Left lung (tissue), 4 donors: ENCODE measurements at regions not wholly inside any gene's neighbourhood (a gene's known extent, or its start where the extent isn't known, plus 50 kb on each side); places are given as distances from the start of the nearest gene placed in this dataset.

Source experiments
- ATAC-seq: fragments of 200-7000 bp; cut with Tn5 transposase; one replicate; pipeline ENCODE4 v1.9.1; 2020; ENCODE audit warnings: moderate library complexity
- DNase-seq, 4 donors: peaks; one replicate each; pipeline ENCODE4 v3.0.0-alpha.2; 2013 to 2020
- H3K27ac ChIP-seq, 2 donors: fragments of 200-600 bp; sonication (generic) in 1 of 2; one replicate each; pipeline versions ENCODE4 v1.5.0 to v1.8.0; 2020 to 2021
- H3K27me3 ChIP-seq, 2 donors: fragments of 200-600 bp; sonication (generic) in 1 of 2; one replicate each; pipeline versions ENCODE4 v1.5.0 to v1.8.0; 2020 to 2021
- H3K36me3 ChIP-seq, 2 donors: fragments of 200-600 bp; sonication (generic) in 1 of 2; one replicate each; pipeline versions ENCODE4 v1.5.0 to v1.8.0; 2020 to 2021
- H3K4me1 ChIP-seq, 2 donors: fragments of 200-600 bp; one replicate each; pipeline ENCODE4 v1.8.0; 2021
- H3K4me3 ChIP-seq, 2 donors: fragments of 200-600 bp; sonication (generic) in 1 of 2; one replicate each; pipeline versions ENCODE4 v1.5.0 to v1.8.0; 2020 to 2021; ENCODE audit warnings: mild to moderate bottlenecking in 1 of 2
- H3K9me3 ChIP-seq, 2 donors: fragments of 200-600 bp; sonication (generic) in 1 of 2; one replicate each; pipeline versions ENCODE4 v1.5.0 to v1.8.0; 2020 to 2021
- CTCF ChIP-seq, 2 donors: fragments of 200-600 bp; sonication (generic) in 1 of 2; IDR thresholded peaks; one replicate each; pipeline versions ENCODE4 v1.5.0 to v1.8.0; 2021; ENCODE audit warnings: antibody characterized with exemption in 2 of 2
- intact Hi-C, 2 donors: fragments of 100-400 bp; cut with DNase I; formaldehyde crosslinking; loops; one replicate each; pipeline versions ENCODE4 v1.11.2 to v1.14.2; 2022
- donor health status: DM: no; HTN: yes; CAD: no.
- donor health status: DM: no; HTN: no; CAD: no.

GRCh38 chr13:47241446-47241845, 344.6 kb upstream of the HTR2A start:
- Histone ChIP-seq H3K4me3 (no peak overlapping the region), H3K36me3 (no peaks in the 10 kb centered on the region), H3K4me1 (no peaks in the 10 kb centered on the region), H3K27me3 (no peaks in the 10 kb centered on the region), H3K27ac (no peak overlapping the region), H3K9me3 (no peaks in the 10 kb centered on the region)
- ATAC-seq (no peak), DNase-seq (no peak)
- TF ChIP-seq CTCF (IDR thresholded peaks at IDR 0.05): no peak
- intact Hi-C loops: no loop called here

GRCh38 chr13:47239025-47239424, 342.2 kb upstream of the HTR2A start:
- H3K4me3 ChIP-seq: no peak overlapping the region
- no peaks in the 10 kb centered on the region for H3K36me3 ChIP-seq
- ATAC-seq (no peak), DNase-seq (no peak)
- no peaks in the 10 kb centered on the region for H3K9me3 ChIP-seq
- no peaks in the 10 kb centered on the region for H3K27me3 ChIP-seq
- intact Hi-C loops: no loop called here
- H3K4me1 ChIP-seq: no peaks in the 10 kb centered on the region
- H3K27ac ChIP-seq: no peak overlapping the region
- no peak for TF ChIP-seq CTCF (IDR thresholded peaks at IDR 0.05)

- Histone ChIP-seq H3K27ac (no peak overlapping the region), H3K4me3 (no peak overlapping the region), H3K9me3 (peaks cover 0 to under 1% of the 10 kb centered on the region in 2 donors), H3K36me3 (no peaks in the 10 kb centered on the region), H3K27me3 (no peaks in the 10 kb centered on the region), H3K4me1 (no peaks in the 10 kb centered on the region)
- DNase-seq (peak in 2 of 4 donors; percentile 14 to 20), ATAC-seq (no peak)
- intact Hi-C loops: no loop called here
- no peak for TF ChIP-seq CTCF (IDR thresholded peaks at IDR 0.05)
These were observed 340.7 kb upstream of the HTR2A start for GRCh38 chr13:47237571-47237970.

GRCh38 chr13:47233734-47234133, 336.9 kb upstream of the HTR2A start:
- Histone ChIP-seq H3K4me3 (no peak overlapping the region), H3K9me3 (peaks cover 0 to 24% of the 10 kb centered on the region in 2 donors), H3K36me3 (no peaks in the 10 kb centered on the region), H3K27me3 (no peaks in the 10 kb centered on the region), H3K4me1 (no peaks in the 10 kb centered on the region), H3K27ac (no peak overlapping the region)
- DNase-seq: no peak
- ATAC-seq: no peak
- intact Hi-C loops: no loop called here
- TF ChIP-seq CTCF (IDR thresholded peaks at IDR 0.05): no peak

- Histone ChIP-seq H3K27me3 (no peaks in the 10 kb centered on the region), H3K27ac (no peak overlapping the region), H3K4me1 (no peaks in the 10 kb centered on the region), H3K9me3 (peaks cover 0 to 24% of the 10 kb centered on the region in 2 donors), H3K36me3 (no peaks in the 10 kb centered on the region), H3K4me3 (no peak overlapping the region)
- no peak for DNase-seq
- no peak for ATAC-seq
- intact Hi-C loops: no loop called here
- no peak for TF ChIP-seq CTCF (IDR thresholded peaks at IDR 0.05)
These were observed 335.7 kb upstream of the HTR2A start for GRCh38 chr13:47232516-47232915.
